CD4-positive, alpha-beta T cell (primary cell): ENCODE measurements at regions not wholly inside any gene's neighbourhood (a gene's known extent, or its start where the extent isn't known, plus 50 kb on each side); places are given as distances from the start of the nearest gene placed in this dataset.
A peak's percentile ranks its signal among the peaks of the same experiment; 100 is the strongest.
"Not testable (repeated sequence)": the region's sequence is repeated elsewhere in the genome, so short reads cannot be mapped to it uniquely, and the experiment has no call there.

Experiments
- ATAC-seq: fragments of 200-7000 bp; cut with Tn5 transposase; one replicate; pipeline ENCODE4 v1.10.0; 2022; ENCODE audit warnings: mild to moderate bottlenecking; ENCODE audit not compliant: poor library complexity
- CTCF ChIA-PET: fragments of 350-600 bp; sonication (Branson Sonifier 250); formaldehyde crosslinking; loops from one replicate; lab custom pipeline; 2021; ENCODE audit warnings: antibody characterized with exemption, inconsistent platforms; lab: Charles Lee
- POLR2A ChIA-PET: fragments of 350-600 bp; sonication (Branson Sonifier 250); formaldehyde crosslinking; loops from one replicate; lab custom pipeline; 2021; ENCODE audit warnings: antibody characterized with exemption, inconsistent platforms; lab: Charles Lee
- DNase-seq, 14 experiments: peaks; one replicate each; pipeline ENCODE4 v3.0.0-alpha.2; 2013 to 2020; ENCODE audit warnings: mixed read lengths in 2 of 14
- H3K27ac ChIP-seq, 2 donors: one replicate each; pipeline versions ENCODE4 v1.5.1 to v1.7.0; 2013; ENCODE audit warnings: low read length in 2 of 2, low read depth in 1 of 2, mild to moderate bottlenecking in 1 of 2
- H3K27me3 ChIP-seq, 2 experiments: 1 replicate in 1 of 2; 2 replicates in 1 of 2; pipeline versions ENCODE4 v1.6.1 to v1.7.0; 2013; ENCODE audit warnings: low read length in 2 of 2, control low read depth in 1 of 2, mild to moderate bottlenecking in 1 of 2, moderate library complexity in 1 of 2; ENCODE audit not compliant: insufficient read depth in 2 of 2, control insufficient read depth in 1 of 2
- H3K36me3 ChIP-seq: one replicate; pipeline ENCODE4 v1.6.1; 2013; ENCODE audit warnings: low read length, control low read depth; ENCODE audit not compliant: insufficient read depth
- H3K4me1 ChIP-seq: one replicate; pipeline ENCODE4 v1.6.1; 2013; ENCODE audit warnings: low read length, control low read depth; ENCODE audit not compliant: insufficient read depth
- H3K4me3 ChIP-seq: one replicate; pipeline ENCODE4 v1.5.1; 2013; ENCODE audit warnings: mild to moderate bottlenecking, low read length, moderate library complexity
- H3K9me3 ChIP-seq, 2 experiments: 1 replicate in 1 of 2; 2 replicates in 1 of 2; pipeline versions ENCODE4 v1.6.1 to v1.7.0; 2013; ENCODE audit warnings: low read length in 2 of 2, mild to moderate bottlenecking in 2 of 2, control low read depth in 1 of 2, moderate library complexity in 1 of 2; ENCODE audit not compliant: control insufficient read depth in 1 of 2, insufficient read depth in 1 of 2
- H3K27ac Mint-ChIP-seq: one replicate; pipeline ENCODE4 v1.8.0; 2020; ENCODE audit warnings: mixed read lengths
- H3K27me3 Mint-ChIP-seq: one replicate; pipeline ENCODE4 v1.8.0; 2021; ENCODE audit warnings: mixed read lengths
- H3K36me3 Mint-ChIP-seq: one replicate; pipeline ENCODE4 v1.8.0; 2021; ENCODE audit warnings: low read depth, mixed read lengths
- H3K4me1 Mint-ChIP-seq: one replicate; pipeline ENCODE4 v1.8.0; 2021; ENCODE audit warnings: low read depth, mixed read lengths
- H3K4me3 Mint-ChIP-seq: one replicate; pipeline ENCODE4 v1.8.0; 2020; ENCODE audit warnings: mild to moderate bottlenecking, mixed read lengths
- H3K9me3 Mint-ChIP-seq: one replicate; pipeline ENCODE4 v1.8.0; 2020; ENCODE audit warnings: mixed read lengths
- intact Hi-C, 2 experiments: fragments of 100-400 bp; cut with DNase I in 1 of 2; cut with micrococcal nuclease in 1 of 2; formaldehyde crosslinking; loops; one replicate each; pipeline versions ENCODE4 v1.15.1 to v1.9.0; 2023 to 2025; cut with DNase I, micrococcal nuclease

DNA sequence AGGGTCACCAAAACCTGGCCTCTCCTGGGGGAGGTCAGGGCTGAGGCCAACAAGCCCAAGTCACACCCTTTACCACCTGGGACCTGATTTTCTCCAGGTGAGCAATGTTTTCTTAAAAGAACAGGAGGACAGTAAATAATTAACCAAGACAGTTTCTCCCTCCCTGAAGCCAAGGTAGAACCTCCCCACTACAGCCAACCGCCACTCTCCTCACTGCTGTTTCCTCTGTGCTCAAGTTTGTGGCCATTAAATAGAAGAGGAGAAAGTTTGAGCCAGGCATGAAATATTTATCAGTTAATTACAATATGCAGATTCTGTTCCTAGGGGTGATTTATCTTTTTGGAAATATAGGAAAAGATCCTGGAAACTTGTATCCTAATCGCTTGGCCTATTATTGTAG is 150.6 kb upstream of the ANKRD20A1 start:
- ATAC-seq, CTCF ChIA-PET, H3K4me3 Mint-ChIP-seq, H3K27me3 Mint-ChIP-seq, H3K27me3 ChIP-seq, H3K9me3 Mint-ChIP-seq, H3K4me1 Mint-ChIP-seq, DNase-seq, H3K36me3 Mint-ChIP-seq, H3K36me3 ChIP-seq, H3K27ac Mint-ChIP-seq, H3K4me1 ChIP-seq, H3K27ac ChIP-seq, H3K4me3 ChIP-seq, POLR2A ChIA-PET, intact Hi-C loops, H3K9me3 ChIP-seq: not testable (repeated sequence)

GRCh38 chr9:67711429-67711828 is 147.3 kb upstream of the ANKRD20A1 start:
- H3K4me1 Mint-ChIP-seq, H3K27ac Mint-ChIP-seq, H3K4me3 Mint-ChIP-seq, H3K27me3 Mint-ChIP-seq, H3K4me3 ChIP-seq, H3K4me1 ChIP-seq, H3K27me3 ChIP-seq, POLR2A ChIA-PET, H3K9me3 ChIP-seq, intact Hi-C loops, DNase-seq, ATAC-seq, H3K36me3 ChIP-seq, H3K36me3 Mint-ChIP-seq, H3K27ac ChIP-seq, H3K9me3 Mint-ChIP-seq, CTCF ChIA-PET: not testable (repeated sequence)

GRCh38 chr9:67711931-67712330 is 146.8 kb upstream of the ANKRD20A1 start:
- H3K27ac Mint-ChIP-seq, intact Hi-C loops, H3K4me1 Mint-ChIP-seq, H3K36me3 ChIP-seq, H3K36me3 Mint-ChIP-seq, H3K4me3 Mint-ChIP-seq, ATAC-seq, POLR2A ChIA-PET, H3K4me1 ChIP-seq, H3K27ac ChIP-seq, H3K27me3 Mint-ChIP-seq, H3K9me3 Mint-ChIP-seq, CTCF ChIA-PET, H3K4me3 ChIP-seq, H3K9me3 ChIP-seq, H3K27me3 ChIP-seq: not testable (repeated sequence)
- peak in 1 of 14 experiments; percentile 0 for DNase-seq

DNA sequence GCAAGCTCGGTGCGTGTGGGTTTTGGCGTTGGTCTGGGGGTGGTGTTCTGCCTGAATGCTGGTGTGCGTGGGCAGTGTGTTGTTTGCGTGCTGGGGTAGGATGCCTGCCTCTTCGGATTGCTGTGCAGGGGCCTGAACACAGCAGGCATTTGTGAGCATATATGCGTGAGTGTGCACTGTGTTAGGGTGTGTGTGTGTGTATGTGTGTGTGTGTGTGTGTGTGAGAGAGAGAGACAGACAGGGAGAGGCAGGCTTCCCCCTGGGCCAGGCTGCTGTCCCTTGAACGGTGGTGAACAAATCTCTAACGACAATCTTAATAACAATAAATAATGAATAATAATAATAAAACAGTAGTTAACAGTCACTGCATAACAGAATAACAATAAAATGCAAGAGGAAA is 145.8 kb upstream of the ANKRD20A1 start:
- intact Hi-C loops, H3K27me3 ChIP-seq, H3K4me1 Mint-ChIP-seq, H3K36me3 ChIP-seq, CTCF ChIA-PET, H3K9me3 ChIP-seq, H3K27ac ChIP-seq, POLR2A ChIA-PET, DNase-seq, H3K27ac Mint-ChIP-seq, H3K9me3 Mint-ChIP-seq, H3K4me3 ChIP-seq, ATAC-seq, H3K36me3 Mint-ChIP-seq, H3K4me3 Mint-ChIP-seq, H3K27me3 Mint-ChIP-seq, H3K4me1 ChIP-seq: not testable (repeated sequence)

DNA sequence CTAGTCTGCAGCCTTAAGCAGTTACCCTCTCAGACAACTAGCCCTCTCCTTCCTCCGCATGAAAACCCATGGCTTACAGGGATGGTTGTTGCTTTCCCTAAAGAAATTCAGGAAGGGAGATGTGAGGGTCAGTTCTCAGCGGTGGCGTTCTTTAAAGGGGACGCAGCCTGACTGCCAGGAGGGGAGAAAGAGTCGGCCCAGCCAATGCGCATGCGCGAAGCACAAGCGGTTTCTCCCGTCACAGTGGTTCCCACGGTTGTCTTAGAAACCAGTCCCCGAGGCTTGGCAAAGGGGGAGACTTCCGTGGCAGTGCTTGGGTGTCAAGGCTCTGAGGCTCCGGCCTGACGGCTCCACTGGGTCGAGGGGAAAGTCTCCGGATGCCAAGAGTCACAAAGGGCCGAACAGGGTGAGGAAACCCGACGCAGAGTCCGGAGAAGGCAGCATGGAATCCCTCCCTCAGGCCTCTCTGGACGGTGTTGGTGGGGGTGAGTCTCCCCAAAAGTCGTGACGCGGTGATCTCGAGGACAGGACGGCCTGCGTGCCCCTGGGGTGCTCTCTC is 140.8 kb upstream of the ANKRD20A1 start:
- H3K4me3 Mint-ChIP-seq, H3K4me1 Mint-ChIP-seq, intact Hi-C loops, POLR2A ChIA-PET, H3K4me1 ChIP-seq, H3K4me3 ChIP-seq, H3K9me3 Mint-ChIP-seq, H3K27me3 ChIP-seq, H3K27ac Mint-ChIP-seq, ATAC-seq, H3K9me3 ChIP-seq, H3K36me3 ChIP-seq, CTCF ChIA-PET, H3K27me3 Mint-ChIP-seq, H3K36me3 Mint-ChIP-seq, H3K27ac ChIP-seq: not testable (repeated sequence)
- DNase-seq: peak in 9 of 14 experiments; percentile 0 to 58 (median 11)

DNA sequence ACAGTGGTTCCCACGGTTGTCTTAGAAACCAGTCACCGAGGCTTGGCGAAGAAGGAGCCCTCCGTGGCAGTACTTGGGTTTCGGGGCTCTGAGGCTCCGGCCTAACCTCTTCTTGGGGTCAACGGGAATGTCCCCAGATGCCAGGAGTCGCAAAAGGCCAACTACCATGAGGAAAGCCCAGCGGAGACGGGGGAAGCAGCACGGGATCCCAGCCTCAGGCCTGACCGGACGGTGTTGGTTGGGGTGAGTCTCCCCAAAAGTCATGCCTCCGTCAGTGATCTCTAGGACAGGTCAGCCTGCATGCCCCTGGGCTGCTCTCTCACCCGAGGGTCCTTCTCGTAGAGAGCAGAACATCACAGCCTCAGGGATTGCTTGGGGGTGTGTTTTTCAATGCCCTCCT is 138.2 kb upstream of the ANKRD20A1 start:
- H3K36me3 ChIP-seq, H3K27me3 Mint-ChIP-seq, H3K9me3 Mint-ChIP-seq, H3K4me1 Mint-ChIP-seq, H3K9me3 ChIP-seq, H3K27ac Mint-ChIP-seq, POLR2A ChIA-PET, H3K36me3 Mint-ChIP-seq, ATAC-seq, intact Hi-C loops, CTCF ChIA-PET, H3K4me3 Mint-ChIP-seq, H3K4me1 ChIP-seq, H3K27me3 ChIP-seq, H3K4me3 ChIP-seq, H3K27ac ChIP-seq: not testable (repeated sequence)
- DNase-seq: peak in 3 of 14 experiments; percentile 1 to 31 (median 1)

GRCh38 chr9:67722460-67723090 is 136.2 kb upstream of the ANKRD20A1 start:
- intact Hi-C loops, POLR2A ChIA-PET, CTCF ChIA-PET, H3K27ac ChIP-seq, H3K9me3 ChIP-seq, H3K27ac Mint-ChIP-seq, H3K27me3 ChIP-seq, H3K27me3 Mint-ChIP-seq, DNase-seq, H3K4me3 ChIP-seq, H3K9me3 Mint-ChIP-seq, H3K36me3 ChIP-seq, H3K4me3 Mint-ChIP-seq, H3K4me1 ChIP-seq, H3K36me3 Mint-ChIP-seq, H3K4me1 Mint-ChIP-seq: not testable (repeated sequence)
- ATAC-seq: peak; percentile 64
